Retinal pigment epithelial cell (primary cell): ENCODE measurements at regions not wholly inside any gene's neighbourhood (a gene's known extent, or its start where the extent isn't known, plus 50 kb on each side); places are given as distances from the start of the nearest gene placed in this dataset.

Experiments
- DNase-seq: peaks from one replicate; pipeline ENCODE4 v3.0.0-alpha.2; 2010; ENCODE audit warnings: low read depth
- H3K4me3 ChIP-seq: 2 replicates; pipeline ENCODE4 v1.5.1; 2011; ENCODE audit warnings: mild to moderate bottlenecking, low read length, control low read depth, moderate library complexity
- CTCF ChIP-seq: conservative IDR thresholded peaks from 2 replicates; pipeline ENCODE4 v1.5.1; 2011; ENCODE audit warnings: low read depth, low read length, control low read depth, inconsistent platforms

- DNase-seq = no peak
Measured at GRCh38 chr4:125159001-125159400, 155.8 kb upstream of the FAT4 start.

GRCh38 chr4:125155251-125155650 is 159.5 kb upstream of the FAT4 start:
- no peak for DNase-seq
- no peak overlapping the region for H3K4me3 ChIP-seq
- TF ChIP-seq CTCF = no peak

More at GRCh38 chr4:125159001-125159400, 155.8 kb upstream of the FAT4 start:
- TF ChIP-seq CTCF = no peak
- H3K4me3 ChIP-seq = no peak overlapping the region

GRCh38 chr4:125140966-125141495 is 173.7 kb upstream of the FAT4 start:
- no peak overlapping the region for H3K4me3 ChIP-seq
- no peak for TF ChIP-seq CTCF
- DNase-seq = no peak

GRCh38 chr4:125135652-125136051 is 179.1 kb upstream of the FAT4 start:
- no peak for DNase-seq
- no peak overlapping the region for H3K4me3 ChIP-seq
- TF ChIP-seq CTCF = no peak

- H3K4me3 ChIP-seq = no peak overlapping the region
- DNase-seq = no peak
- TF ChIP-seq CTCF = no peak
Measured at GRCh38 chr4:125132729-125133128, 182.0 kb upstream of the FAT4 start.

- no peak for TF ChIP-seq CTCF
- no peak for DNase-seq
- H3K4me3 ChIP-seq = no peak overlapping the region
Measured at GRCh38 chr4:125131891-125132680, 182.7 kb upstream of the FAT4 start.

GRCh38 chr4:125125276-125125675 is 189.5 kb upstream of the FAT4 start:
- no peak for DNase-seq
- no peak overlapping the region for H3K4me3 ChIP-seq
- no peak for TF ChIP-seq CTCF
